Breast epithelium (tissue), 3 donors: ENCODE measurements at regions not wholly inside any gene's neighbourhood (a gene's known extent, or its start where the extent isn't known, plus 50 kb on each side); places are given as distances from the start of the nearest gene placed in this dataset.

ENCODE experiments used
- POLR2A ChIP-seq: fragments of 450-650 bp; IDR thresholded peaks from one replicate; pipeline ENCODE4 v1.6.1; 2016; ENCODE audit warnings: antibody characterized with exemption, mild to moderate bottlenecking, moderate library complexity
- POLR2AphosphoS5 ChIP-seq, 3 donors: sonication (generic); formaldehyde crosslinking; IDR thresholded peaks; one replicate each; pipeline ENCODE4 v1.6.1; 2017; ENCODE audit warnings: antibody characterized with exemption in 3 of 3
- TF ChIP-seq, protein P1 (sequence below), 3 donors: fragments of 450-650 bp; IDR thresholded peaks; one replicate each; pipeline ENCODE4 v1.5.1; 2016 to 2017; ENCODE audit warnings: antibody characterized with exemption in 3 of 3, mild to moderate bottlenecking in 3 of 3, moderate library complexity in 3 of 3

GRCh38 chr2:167670588-167670987 lies 576.8 kb downstream of the STK39 start:
- TF ChIP-seq, protein P1, sequence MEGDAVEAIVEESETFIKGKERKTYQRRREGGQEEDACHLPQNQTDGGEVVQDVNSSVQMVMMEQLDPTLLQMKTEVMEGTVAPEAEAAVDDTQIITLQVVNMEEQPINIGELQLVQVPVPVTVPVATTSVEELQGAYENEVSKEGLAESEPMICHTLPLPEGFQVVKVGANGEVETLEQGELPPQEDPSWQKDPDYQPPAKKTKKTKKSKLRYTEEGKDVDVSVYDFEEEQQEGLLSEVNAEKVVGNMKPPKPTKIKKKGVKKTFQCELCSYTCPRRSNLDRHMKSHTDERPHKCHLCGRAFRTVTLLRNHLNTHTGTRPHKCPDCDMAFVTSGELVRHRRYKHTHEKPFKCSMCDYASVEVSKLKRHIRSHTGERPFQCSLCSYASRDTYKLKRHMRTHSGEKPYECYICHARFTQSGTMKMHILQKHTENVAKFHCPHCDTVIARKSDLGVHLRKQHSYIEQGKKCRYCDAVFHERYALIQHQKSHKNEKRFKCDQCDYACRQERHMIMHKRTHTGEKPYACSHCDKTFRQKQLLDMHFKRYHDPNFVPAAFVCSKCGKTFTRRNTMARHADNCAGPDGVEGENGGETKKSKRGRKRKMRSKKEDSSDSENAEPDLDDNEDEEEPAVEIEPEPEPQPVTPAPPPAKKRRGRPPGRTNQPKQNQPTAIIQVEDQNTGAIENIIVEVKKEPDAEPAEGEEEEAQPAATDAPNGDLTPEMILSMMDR (IDR thresholded peaks at IDR 0.05), result no peak
- TF ChIP-seq POLR2A (no peak), POLR2AphosphoS5 (IDR thresholded peaks at IDR 0.05) (no peak)
